GM21529 (cell line): ENCODE measurements at regions not wholly inside any gene's neighbourhood (a gene's known extent, or its start where the extent isn't known, plus 50 kb on each side); places are given as distances from the start of the nearest gene placed in this dataset.

Source experiments
- ATAC-seq: cut with Tn5 transposase; IDR thresholded peaks from one replicate; pipeline ENCODE4 v1.9.1; 2021; ENCODE audit not compliant: unreplicated experiment

GRCh38 chr3:147744967-147745366 lies 335.8 kb downstream of the ZIC1 start:
- ATAC-seq = no peak

DNA sequence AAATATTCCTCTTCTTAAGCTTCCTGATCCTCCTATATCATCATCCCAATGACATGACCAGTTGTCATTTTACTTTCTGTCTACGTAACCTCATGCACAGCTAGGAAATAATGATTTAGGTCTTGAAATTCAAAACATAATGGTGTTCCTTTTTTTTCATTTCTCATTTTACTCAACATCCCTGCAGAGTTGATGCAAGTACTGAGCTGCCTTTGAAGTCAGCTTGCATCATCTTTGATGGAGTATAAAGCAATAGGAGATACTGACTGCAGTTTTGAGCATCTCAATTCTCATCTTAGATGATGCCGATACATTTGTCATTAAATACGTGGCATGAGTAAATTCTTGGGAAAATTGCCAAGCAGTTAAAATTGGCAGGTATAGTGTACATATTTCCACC lies 346.1 kb downstream of the ZIC1 start:
- ATAC-seq = no peak

DNA sequence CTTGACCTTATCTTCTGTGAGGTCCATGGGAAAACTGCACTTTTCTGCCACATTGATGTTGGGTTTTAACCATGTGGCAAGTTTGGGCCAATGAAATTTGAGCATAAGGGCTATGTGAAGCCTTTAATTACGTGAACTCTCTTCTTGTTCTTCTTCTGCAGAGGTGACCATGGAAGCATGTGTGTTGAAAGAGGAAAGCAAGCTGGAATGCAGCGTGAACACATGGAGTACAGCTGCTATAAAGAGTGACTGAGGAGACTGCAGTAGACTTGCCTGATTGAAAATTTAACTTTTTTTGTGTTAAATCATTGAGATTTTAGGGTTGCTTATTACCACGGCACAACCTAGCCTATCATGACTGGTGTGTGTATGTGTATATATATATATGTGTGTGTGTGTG lies 347.3 kb downstream of the ZIC1 start:
- no peak for ATAC-seq

GRCh38 chr3:147757866-147758265 lies 348.7 kb downstream of the ZIC1 start:
- no peak for ATAC-seq

DNA sequence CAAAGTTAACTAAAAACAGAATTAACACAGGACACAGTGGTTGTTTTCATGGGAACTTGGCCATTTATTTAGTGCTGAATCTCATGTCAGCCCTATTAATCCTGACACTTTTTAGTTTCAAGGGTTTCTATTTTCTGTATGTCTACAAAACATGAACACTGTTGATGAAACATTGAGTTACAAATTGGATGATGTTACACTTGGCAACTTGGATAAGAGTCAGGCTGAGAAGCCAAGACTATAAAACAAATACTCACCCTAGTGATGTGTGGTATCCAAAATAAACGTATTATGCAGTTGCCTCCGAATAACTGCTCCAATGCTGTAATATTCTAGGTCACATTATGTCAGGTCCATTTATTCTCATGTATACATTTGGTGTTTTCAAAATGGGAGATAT lies 349.6 kb downstream of the ZIC1 start:
- ATAC-seq = no peak

GRCh38 chr3:147760085-147760484 lies 350.9 kb downstream of the ZIC1 start:
- ATAC-seq = no peak

DNA sequence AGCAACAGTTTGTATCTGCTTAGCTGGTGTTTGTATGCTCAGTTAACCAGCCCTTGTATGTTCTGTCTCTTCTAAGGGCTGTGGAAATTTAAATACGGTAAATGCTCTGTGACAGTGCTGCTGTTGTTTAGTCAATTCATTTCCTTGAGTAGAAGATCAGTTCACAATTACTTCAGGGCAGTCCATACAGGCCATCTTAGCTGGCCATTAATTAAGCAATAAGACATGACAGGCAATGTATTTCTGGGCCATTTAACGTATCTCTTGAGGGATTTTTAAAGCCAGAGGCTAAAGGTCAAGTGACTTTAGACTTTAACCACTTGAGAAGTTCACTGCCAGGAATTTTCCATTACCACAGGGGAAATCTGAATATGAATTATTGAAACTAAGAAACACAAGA lies 351.8 kb downstream of the ZIC1 start:
- no peak for ATAC-seq

GRCh38 chr3:147773116-147773630 lies 364.0 kb downstream of the ZIC1 start:
- ATAC-seq = no peak

GRCh38 chr3:147775411-147775810 lies 366.2 kb downstream of the ZIC1 start:
- no peak for ATAC-seq

- no peak for ATAC-seq
These were observed 366.8 kb downstream of the ZIC1 start for GRCh38 chr3:147775816-147776530.

GRCh38 chr3:147793841-147794240 lies 384.7 kb downstream of the ZIC1 start:
- no peak for ATAC-seq

DNA sequence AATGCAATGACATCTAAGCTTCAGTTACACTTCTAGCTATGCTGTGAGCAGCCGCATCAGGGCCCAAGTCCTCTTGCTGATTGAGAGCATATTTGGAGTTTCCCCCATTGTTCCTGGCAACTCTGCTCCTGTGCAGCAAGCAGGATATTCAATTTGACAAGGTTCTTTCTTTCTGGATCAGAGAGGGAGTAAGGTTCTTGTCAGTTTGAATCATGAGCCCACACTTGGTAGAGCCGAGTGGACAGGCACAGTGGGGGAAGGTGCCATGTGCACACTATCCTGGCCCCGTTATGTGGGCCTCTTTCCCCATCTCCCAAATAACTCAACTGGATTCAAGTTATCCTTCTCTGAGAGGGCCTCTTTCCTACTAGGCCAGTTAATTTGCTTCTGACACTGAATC lies 385.4 kb downstream of the ZIC1 start:
- ATAC-seq = no peak

GRCh38 chr3:147795418-147795817 lies 386.3 kb downstream of the ZIC1 start:
- no peak for ATAC-seq

DNA sequence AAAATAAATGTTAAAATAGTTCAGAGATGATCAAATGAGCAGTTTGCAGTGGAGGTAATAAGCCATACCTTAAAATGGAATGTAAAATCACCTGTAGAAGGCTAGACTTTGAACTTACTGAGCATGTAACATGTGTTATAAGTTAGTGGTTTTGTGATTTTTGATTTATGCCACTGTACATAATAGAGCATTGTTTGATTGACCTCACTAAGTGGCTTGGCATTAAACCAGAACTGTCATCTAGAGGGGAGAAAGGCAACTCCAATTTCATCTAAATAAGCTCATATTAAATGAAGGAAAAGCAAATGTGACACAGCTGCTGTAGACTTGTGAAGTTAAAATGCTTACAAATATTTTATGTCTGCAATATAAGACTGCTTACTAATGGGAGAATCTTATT lies 387.9 kb downstream of the ZIC1 start:
- ATAC-seq = no peak

- no peak for ATAC-seq
These were observed 390.4 kb downstream of the ZIC1 start for GRCh38 chr3:147799601-147800000.

DNA sequence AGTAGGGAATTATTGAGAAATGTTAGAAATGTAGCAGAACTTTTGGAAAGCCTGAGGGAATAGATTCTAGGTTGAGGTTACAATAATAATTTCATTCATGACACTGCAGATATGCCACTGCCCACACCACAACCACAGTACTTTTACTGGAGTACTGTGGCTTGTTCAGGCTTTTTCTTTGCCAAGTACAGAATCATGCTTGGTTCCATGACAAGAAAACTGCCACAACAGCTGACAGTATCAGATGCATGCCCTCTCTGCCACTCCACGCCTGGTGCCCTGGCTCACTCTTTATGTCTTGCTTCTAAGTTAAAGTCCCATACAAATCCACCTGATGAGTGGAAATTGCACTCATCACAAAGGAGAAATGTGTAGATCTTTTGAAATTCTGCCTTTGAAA lies 398.6 kb downstream of the ZIC1 start:
- no peak for ATAC-seq

DNA sequence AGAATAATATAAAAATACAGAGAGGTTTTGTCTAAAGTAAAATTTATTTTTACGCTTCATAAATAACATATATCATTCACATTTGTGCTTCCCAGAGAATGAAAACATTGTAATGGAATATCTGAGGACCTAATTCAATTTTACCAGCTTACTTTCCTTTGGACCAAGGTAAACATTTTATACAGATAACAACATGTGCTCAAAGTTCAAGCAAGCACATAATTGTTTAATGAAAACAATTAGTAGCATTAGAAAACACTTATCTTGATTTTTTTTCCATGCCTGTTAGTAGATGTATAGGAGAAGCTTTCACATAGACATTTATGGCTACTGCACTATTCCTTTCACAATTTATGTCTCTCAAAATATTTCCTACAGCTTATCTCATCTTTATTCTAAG lies 400.0 kb downstream of the ZIC1 start:
- no peak for ATAC-seq

DNA sequence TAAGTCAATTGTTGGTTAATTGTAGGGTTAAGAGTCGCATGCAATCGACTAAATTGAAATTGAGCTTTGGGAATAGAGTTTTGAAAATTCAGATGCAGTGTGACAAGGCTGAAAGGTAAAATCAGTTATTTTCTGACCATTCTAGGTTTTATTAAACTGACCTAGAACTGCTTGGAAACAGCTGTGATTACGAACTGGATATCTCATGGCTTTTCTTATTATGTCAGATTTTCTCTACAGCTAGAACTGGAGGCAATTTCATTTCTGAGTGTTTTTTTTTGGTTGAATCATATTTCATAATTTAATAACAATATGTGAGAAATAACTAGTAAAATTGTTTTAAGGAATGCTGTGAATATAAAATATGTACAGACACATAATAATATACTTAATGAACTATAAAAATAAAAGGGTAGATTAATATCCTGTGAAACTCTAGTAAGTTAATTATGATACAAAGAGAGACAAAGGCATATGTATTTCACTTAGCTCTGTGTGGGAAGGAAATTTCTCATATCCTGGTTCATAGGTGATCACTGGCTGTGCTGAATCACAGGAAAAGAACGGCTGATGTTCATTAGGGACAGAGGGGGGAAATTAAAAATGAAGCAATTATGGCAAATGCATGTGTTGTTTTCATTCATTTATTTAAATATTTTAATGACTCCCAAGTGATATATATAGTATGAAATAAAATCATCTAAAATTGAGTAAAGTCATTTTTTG lies 403.2 kb downstream of the ZIC1 start:
- no peak for ATAC-seq

DNA sequence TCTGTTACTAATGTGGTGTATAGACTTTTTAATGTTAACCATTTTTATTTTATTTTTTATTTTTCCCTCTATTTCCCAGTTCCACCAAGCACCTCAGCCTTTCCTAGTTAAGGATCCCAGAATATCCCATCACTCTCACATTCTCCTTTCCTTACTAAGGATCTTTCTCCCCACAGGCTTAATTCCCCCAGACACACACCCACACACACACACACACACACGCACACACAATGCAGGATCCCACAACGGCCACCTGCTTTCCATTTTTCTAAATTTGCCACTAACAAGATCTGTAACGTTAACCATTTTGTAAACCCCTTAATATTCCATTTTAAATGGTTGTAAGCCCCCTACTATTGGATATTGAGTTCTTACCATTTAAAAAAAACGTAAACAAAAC lies 404.1 kb downstream of the ZIC1 start:
- no peak for ATAC-seq

DNA sequence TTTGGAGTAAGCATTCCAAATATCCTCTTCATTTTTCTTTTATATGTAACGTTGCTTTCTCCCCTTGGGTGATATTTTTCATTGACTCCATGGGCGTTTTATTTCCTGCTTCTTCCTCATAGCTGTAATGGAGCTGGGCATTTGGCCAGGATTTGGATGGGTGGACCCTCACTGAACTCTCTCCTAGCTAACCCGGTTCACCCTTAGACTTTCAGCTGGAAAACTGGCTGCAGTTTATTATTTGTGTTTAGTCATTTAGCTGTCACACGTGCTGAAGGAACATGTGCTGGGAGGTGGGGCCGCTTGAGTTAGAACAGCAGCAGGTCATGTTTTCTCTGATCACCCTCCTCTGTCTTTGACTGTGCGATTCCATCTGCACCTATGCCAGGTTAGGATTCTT lies 407.6 kb downstream of the ZIC1 start:
- ATAC-seq = no peak

- ATAC-seq = no peak
These were observed 423.4 kb downstream of the ZIC1 start for GRCh38 chr3:147832611-147833010.

GRCh38 chr3:147836330-147836729 lies 427.2 kb downstream of the ZIC1 start:
- no peak for ATAC-seq

DNA sequence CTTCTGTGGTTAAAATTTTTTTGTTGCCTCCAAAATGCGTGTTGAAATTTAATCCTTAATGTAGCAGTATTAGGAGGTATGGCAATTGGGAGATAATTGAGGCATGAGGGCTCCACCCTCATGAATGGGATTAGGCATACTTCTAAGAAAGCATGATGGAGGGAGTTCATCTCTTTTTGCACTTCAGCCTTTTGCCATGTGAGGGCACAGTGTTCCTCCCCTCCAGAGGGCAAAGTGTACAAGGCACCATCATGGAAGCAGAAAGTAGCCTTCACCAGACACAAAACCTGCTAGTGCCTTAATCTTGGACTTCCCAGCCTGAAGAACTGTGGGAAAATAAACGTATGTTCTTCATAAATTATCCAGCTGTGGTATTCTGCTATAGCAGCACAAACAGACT lies 429.5 kb downstream of the ZIC1 start:
- ATAC-seq = no peak
